Esophagus muscularis mucosa (tissue), 3 donors: ENCODE measurements at regions not wholly inside any gene's neighbourhood (a gene's known extent, or its start where the extent isn't known, plus 50 kb on each side); places are given as distances from the start of the nearest gene placed in this dataset.

Experiments
- POLR2A ChIP-seq: fragments of 450-650 bp; IDR thresholded peaks from one replicate; pipeline ENCODE4 v1.6.1; 2017; ENCODE audit warnings: antibody characterized with exemption, moderate library complexity, mild to moderate bottlenecking, low read depth
- POLR2AphosphoS5 ChIP-seq, 2 donors: sonication (generic); formaldehyde crosslinking; IDR thresholded peaks; one replicate each; pipeline ENCODE4 v1.6.1; 2017; ENCODE audit warnings: antibody characterized with exemption in 2 of 2
- TF ChIP-seq, protein P1 (sequence below), 3 experiments: fragments of 200-600 bp in 2 of 3; fragments of 450-650 bp in 1 of 3; sonication (generic) in 2 of 3; IDR thresholded peaks; one replicate each; pipeline ENCODE4 v1.5.1; 2017 to 2019; ENCODE audit warnings: antibody characterized with exemption in 3 of 3, mild to moderate bottlenecking in 2 of 3, moderate library complexity in 1 of 3

DNA sequence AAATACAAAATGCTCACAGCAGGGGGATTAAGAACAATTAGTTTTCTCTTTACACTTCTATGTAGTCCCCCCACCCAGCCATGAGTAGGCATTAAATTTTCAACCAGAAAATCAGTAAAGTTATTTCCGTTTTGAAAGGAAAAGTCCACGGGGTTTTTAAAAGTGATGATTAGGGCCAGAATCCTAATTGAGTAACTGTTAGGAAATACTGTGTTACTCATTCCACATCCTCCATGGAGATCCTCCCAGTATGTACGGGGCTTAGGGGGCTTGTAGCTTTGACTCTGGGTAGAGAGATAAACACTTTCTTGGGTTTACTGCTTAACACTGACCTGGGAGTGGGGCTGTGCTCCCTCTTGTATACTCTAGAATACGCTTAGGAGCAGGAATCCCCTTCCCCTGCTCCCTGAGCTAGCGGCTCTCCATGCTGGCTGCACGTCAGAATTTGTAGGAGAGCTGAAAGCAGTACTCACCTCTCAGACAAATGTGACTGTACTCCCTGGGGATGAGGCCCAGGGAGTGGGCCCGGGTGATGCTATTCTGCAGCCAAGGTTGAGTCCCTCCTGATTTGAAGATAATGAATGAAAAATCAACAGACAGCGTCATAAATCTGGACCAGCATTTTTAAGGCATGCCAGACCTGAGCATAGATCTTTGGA lies 100.5 kb downstream of the SLC4A3 start:
- TF ChIP-seq, protein P1, sequence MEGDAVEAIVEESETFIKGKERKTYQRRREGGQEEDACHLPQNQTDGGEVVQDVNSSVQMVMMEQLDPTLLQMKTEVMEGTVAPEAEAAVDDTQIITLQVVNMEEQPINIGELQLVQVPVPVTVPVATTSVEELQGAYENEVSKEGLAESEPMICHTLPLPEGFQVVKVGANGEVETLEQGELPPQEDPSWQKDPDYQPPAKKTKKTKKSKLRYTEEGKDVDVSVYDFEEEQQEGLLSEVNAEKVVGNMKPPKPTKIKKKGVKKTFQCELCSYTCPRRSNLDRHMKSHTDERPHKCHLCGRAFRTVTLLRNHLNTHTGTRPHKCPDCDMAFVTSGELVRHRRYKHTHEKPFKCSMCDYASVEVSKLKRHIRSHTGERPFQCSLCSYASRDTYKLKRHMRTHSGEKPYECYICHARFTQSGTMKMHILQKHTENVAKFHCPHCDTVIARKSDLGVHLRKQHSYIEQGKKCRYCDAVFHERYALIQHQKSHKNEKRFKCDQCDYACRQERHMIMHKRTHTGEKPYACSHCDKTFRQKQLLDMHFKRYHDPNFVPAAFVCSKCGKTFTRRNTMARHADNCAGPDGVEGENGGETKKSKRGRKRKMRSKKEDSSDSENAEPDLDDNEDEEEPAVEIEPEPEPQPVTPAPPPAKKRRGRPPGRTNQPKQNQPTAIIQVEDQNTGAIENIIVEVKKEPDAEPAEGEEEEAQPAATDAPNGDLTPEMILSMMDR (IDR thresholded peaks at IDR 0.05), result no peak
- TF ChIP-seq POLR2A (no peak), POLR2AphosphoS5 (IDR thresholded peaks at IDR 0.05) (no peak)
